ENCODE measurements at regions not wholly inside any gene's neighbourhood (a gene's known extent, or its start where the extent isn't known, plus 50 kb on each side); places are given as distances from the start of the nearest gene placed in this dataset.

GRCh38 chr14:50028458-50028857 lies 87.9 kb downstream of the VCPKMT start:
- TF ChIP-seq CTCF (IDR thresholded peaks at IDR 0.05) = no peak
- no peak for TF ChIP-seq ZFX (IDR thresholded peaks at IDR 0.05; ENCODE audit: borderline replicate concordance)

Data from 22Rv1 (cell line).